Stimulated activated CD8-positive, alpha-beta memory T cell treated with anti-CD3 and anti-CD28 coated beads, Interleukin-4, amount 100 ng/mL, for 48 hours (primary cell): ENCODE measurements at regions not wholly inside any gene's neighbourhood (a gene's known extent, or its start where the extent isn't known, plus 50 kb on each side); places are given as distances from the start of the nearest gene placed in this dataset.

Source experiments
- DNase-seq: peaks from one replicate; pipeline ENCODE4 v3.0.0-alpha.2; 2020

DNA sequence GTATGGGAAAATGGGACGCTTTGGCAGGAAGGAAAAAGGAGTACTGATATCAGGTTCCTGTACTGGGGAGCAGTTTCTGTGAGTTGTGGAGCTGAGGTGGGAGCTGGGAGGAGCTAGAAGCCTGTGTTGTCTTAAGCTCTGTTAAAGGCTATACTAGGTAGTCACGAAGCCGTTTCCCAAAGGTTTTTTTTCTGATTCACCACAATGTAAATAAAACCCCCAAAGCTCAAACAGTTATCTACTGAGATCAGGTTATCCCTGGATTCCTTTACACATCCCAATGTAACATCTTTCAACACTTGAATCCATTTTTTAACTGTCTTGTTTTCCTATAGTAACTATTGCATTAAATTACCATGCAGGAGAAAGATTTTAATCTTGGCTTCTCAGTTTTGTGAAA, 297.4 kb upstream of the SFRP2 start:
- DNase-seq = no peak

DNA sequence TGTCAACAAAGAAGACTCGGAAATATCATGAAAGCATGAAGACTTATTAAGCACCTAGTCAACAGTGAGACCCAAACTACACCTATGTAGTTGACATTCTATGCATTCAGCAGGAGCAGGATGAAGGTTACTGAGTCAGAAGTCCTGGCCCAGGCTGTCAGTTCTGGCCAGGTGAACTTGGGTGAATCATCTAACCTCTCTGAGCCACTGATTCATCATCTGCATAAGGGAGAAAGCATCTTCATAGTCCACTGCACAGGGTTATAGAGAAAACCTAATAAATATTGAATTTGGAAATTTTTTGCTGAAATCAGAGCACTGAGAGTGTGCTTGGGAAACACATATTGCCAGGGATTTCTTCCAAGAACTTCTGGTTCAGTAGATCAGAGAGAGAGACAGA, 296.0 kb upstream of the SFRP2 start:
- DNase-seq = no peak

DNA sequence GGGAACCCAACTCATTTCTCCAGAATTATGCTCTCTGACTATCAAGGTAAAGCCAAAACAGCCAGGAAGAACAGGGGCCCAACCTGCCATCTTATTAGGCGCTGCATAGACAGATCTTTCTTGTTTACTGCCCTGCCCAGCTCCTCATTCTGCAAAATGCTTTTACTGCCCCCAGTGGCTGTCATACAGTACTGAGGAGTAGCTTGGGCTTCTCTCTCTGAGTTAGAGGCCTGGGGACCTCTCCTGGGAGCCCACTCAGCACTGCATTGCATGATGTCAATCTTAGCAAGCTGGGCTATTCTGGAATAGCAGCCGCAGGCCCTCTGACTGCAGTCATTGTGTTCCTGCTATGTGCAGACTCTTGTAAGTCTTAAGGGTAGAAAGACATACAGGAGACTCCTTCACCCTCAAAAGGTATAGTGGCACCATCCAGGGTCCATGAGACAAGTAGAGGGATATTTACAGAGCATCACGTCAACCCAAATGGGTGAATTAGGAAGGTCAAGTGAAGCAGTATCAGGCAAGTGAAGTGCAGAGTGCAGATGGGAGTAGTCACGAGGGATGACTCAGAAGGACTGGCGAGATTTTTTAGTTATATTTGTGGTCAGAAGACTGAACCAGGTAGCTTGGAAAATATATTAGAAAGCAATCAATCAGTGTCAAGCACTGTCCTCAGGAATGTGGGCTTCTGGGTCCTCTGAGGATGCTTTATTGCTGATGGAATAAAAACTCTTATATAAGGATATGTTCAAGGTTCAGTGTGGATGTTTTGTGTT, 294.1 kb upstream of the SFRP2 start:
- DNase-seq = no peak

DNA sequence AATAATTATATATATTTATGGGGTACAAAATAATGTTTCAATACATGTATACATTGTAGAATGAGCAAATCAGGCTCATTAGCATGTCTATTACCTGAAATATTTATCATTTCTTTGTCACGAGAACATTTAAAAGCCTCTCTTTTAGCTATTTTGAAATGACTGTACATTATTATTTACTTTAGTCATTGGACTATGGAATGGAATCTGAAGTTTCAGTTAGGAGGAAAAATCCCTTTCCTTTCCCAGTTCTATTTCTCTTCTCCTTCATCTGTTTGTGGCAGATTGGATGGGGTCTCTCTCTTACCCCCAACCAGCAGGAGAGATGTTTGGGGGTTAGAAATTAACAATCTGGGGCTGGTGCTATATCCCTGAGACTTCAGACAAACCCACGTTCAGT, 292.5 kb upstream of the SFRP2 start:
- no peak for DNase-seq

DNA sequence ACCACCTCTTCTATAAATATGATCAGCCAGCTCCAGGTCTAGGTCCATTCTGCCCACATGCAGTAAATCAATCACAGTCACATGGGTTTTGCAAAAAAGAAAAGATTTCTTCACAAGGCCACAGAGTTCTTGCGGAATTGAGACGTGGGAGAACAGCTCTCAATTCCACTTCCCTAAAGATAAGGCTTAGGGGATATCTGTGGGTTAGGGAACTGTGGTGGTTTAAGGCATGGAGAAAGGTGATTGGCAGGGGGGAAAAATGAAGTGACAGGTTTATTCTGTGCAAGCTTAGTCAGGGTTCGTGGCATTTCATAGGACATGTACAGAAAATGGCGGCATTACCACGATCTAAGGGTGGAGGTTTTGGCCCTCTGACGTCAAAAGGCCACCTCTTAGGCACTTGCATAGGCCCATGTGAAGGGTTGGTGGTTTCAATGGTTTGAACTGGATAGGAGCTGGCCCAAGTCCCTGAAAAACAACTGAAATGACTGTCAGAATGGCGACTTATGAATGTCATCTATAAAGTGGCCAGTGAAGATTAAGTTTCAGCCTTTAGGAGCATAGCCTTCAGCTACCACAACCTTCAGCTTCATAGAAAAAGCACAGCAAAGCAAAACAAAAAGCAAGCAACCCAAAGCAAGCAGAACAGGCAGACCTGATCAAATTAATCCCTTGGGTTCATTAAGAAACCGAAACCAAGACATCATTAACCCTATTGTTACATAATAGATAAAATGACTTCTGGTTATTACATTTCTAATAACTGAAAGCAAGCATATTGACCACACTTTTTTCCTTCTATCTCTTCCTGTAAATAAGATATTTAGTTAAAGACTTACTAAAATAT, 289.8 kb upstream of the SFRP2 start:
- DNase-seq = no peak

DNA sequence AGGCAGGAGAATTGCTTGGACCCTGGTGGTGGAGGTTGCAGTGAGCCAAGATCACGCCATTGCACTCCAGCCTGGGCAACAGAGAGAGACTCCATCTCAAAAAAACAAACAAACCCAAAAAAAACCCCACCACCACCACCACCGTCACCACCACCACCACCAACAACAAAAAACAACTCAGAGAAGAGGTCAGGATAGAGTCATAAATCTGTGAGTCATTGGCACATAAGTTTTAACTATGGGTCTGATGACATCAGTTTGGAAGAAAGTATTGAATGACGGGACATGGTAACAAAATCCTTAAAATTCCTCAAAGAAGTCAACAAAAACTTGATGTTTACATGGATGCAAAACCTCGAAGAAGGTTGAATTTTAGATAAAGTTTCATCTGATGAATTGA, 288.0 kb upstream of the SFRP2 start:
- no peak for DNase-seq

DNA sequence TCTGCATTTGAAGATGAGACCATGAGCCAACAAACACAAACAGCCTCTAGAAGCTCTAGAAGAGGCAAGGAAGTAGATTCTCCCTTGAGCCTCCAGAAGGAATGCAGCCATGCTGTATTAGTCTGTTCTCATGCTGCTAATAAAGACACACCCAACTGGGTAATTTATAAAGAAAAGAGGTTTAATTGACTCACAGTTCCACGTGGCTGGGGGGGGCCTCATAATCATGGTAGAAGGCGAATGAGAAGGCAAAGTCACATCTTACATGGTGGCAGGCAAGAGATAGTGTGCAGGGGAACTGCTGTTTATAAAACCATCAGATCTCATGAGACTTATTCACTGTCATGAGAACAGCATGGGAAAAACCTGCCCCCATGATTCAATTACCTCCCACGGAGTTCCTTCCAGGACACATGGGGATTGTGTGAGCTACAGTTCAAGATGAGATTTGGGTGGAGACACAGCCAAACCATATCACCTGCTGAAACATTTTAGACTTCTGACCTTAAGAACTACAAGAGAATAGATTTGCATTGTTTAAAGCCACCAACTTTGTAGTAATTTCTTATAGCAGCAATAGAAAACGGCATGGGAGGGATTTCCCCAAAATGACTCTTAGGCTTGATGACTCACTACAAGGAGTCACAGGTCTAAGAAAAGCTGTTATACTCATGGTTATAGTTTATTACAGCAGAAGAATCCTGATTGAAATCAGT, 284.4 kb upstream of the SFRP2 start:
- peak; percentile 24 for DNase-seq

DNA sequence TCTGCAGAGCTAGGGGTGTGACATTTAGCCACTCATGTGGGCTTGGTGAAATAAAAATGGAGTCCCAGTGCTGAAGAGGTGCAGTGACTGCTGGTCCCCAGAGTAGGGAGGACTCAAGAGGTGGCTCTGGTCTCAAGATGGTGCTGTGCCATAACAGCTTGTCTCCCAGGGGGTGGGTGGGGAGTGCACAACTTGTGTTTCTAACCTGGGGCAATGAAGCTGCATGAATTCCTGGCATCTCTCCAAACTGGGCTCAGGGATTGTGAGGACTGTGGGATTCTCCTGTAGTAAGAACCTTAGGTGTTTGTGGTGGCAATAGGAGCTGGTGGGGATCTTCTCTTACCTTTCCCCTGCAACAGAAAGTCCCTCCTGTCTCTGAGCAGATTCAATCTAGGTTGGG, 278.9 kb upstream of the SFRP2 start:
- DNase-seq = no peak

DNA sequence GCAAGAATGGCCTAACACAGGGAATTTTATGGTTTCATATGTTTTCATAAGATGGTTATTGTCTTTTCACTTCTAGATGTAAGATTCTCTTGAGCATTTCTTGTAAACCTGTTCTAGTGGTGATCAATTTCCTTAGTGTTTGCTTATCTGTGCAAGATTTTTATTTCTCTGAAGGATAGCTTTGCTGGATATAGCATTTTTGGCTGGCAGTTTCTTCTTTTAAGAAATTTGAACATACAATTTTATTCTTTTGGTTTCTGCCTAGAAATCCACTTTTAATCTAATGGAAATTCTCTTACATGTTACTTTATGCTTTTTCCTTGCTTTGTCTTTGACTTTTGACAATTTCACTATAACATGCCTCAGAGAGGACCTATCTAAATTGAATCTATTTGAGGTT, 276.5 kb upstream of the SFRP2 start:
- DNase-seq = no peak

DNA sequence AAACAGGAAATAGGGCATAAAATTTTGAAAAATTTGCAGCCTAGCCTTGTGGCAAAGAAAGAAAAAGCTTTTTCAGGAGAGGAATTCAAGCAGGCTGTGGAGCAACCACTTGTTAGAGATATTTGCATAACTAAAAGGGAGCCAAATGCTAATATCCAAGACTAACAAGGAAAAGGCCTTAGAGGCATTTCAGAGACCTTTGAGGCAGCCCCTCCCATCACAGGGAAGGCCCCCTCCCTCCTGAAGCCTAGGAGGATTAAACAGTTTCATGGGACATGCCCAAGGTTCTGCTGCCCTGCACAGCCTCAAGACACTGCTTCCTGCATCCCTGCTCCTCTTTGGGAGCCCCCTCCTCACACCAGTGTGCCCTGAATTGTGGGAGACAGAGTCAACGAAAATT, 275.4 kb upstream of the SFRP2 start:
- no peak for DNase-seq

DNA sequence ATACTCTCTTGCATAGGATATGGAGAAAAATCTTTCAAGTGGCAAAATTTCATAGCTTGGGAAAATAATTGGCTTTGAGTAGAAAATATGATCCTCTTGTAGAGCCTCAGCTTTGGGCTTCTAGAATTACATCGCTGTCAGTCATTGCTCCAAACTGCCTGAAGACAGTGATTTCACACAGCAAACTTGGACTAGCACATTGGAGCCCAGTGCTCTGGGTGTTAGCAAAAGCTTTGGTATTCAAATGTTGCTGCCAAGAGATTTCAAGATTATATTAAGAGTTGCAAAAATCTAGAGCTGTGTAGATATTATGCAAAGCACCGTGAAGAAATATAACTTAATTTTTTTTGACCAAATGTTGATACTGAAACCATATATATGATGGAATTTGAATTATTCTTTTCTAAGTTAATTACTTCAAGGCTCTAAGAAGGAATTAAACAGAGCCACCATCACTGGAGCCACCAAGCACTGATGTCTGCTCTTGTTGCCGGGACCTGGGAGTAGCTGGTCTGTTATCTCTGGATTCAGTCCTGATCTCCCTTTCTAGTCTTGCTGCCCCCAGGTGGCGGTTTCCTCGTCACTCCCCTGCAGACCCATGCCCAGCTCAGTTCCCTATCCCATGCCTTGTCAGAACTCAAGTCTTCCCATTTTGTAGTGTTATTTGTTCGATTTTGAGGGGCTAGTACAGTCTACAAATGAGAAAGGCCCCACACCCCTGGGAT, 260.7 kb upstream of the SFRP2 start:
- DNase-seq = peak; percentile 25

DNA sequence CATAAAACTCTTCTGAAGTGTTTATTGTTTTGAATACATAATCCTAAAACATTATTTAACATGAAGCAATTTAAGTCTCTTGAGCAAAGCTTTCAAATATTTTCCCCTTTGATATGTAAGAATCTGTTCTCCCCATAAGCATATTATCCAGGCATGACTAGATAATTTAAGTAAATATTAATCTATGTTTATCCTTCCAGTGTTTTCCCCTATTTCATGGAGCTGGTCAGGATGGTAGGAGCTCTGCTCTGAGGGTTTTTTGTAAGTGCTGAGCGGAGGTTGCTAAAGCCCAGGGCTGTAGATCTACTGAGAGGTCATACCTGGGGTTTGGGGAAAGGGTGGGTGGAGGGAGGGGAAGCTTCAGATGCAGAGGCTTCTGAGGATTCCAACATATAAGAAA, 258.9 kb upstream of the SFRP2 start:
- DNase-seq = no peak

DNA sequence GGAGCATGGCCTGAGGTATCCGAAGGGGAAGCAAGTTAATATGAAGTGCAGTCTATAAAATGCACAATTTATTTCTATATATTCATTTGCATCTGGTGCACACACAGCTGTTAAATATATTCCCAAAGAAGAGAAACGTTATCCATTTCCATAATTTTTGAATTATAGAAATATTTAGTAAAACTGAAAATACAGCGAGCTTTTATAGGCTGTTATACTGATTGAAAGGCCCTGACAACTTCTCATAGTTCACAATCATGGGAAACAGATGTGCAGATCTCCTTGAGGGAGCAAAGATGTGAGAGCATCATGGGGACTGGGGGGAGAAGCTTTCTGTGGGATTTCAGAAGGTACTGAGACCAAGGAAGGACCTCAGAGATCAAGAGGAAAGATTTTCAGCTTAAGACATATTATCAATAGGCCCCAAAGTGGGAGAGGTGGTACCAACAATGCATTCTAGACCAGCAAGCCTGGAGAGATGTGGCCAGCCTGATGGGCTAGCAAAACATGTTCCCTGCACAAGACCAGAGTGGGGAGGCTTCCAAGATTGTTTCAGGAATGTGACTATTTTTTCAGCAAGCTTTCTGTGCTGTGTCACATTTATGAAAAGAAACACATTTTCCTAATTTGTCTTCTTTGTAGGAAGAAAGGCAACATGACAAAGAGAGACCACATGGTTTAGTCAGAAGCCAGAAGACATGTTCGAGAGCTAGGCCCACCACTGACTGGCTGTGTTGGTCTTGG, 256.0 kb upstream of the SFRP2 start:
- no peak for DNase-seq

DNA sequence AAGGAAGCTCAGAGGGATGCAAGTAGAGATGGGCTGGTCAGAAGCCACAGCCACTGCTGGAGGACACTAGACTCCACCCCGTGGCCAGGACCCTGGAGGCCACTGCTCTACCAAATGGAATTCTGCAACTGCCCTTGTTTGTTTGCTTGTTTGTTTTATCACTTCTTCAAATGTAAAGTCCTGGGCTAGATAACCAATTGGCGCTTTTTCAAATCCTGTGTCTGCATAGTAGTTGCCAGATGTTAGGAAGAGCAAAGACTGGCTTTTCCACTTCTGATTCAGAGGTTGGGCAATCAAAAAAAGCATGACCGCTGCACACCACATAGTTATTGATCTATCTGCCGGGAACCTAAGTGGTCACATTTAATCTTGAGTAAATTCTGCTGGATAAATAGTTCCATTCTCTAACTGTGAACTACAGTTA, 255.2 kb upstream of the SFRP2 start:
- no peak for DNase-seq

DNA sequence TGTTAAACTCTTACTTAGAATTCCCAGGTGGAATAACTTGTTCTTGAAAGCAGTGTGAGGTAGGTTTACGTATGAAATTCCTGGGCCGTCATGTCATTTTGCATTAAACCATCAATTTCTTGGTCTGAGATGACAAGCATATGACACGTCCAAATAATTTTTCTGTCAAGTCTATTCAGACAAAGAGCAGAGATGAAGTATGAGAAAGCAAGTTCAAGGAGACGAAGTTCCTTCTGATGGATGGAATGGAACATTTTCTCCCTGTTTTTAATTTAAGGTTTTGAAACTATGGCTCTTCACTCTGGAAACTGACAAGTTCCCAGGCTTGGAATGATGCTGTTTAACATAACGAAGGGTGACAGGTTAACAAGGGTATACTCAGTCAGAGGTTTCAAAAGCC, 252.8 kb upstream of the SFRP2 start:
- no peak for DNase-seq

DNA sequence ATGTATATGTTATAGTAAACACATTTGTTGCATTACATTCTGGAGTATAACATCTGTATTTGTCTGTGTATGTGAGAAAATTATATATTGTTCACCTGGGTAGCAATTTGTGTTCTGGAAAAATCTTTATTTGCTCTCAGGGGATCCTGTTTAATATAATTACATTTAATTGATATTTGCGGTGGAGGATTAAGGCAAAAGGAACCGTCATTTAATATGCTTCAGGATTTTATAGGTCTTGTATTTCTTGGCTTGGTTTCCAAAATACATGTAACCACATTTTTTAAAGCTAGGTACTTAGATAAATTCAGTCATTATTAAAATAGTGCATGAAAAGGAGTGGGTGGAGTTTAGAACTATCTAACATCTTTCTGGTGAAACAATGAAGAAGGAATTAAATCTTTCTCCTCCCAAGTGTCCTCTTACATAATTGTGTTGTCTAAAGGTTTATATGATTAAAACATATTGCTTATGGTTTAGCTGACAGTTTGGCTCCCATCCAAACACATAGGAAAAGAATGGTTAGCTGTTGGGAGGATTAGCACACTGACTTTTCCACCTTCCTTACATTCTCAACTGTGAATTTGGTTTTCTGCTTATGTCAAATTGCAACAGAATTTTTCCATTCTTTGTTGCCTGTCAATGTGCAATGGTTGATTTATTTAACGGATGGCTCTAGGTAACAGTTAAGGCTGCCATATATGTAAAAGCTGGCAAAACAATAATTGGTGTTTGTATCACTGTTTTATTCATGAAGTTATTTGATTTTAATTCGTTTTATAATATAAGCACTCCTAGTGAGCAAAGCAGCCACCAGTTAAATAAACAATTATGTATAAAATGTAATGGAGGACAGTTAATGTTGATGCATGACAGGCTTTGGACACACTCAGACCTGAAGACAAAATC, 250.8 kb upstream of the SFRP2 start:
- no peak for DNase-seq

DNA sequence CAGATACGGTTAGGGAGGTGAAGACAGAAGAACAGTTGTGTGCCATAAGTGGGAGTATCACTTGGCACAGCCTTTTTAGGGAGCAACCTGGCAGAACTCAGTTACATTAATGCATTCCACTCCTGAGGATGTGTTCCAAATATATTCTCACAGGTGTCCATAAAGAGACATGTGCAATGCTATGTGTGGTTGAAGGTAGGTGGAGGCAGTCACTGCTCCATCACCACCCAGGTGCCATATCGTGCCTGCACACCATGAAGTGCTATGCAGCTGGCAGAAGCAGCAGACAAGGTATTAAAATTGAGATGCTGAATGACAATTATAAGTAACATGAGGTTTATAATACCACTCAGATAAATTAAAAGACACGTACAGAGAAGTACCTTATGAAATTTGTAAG, 248.0 kb upstream of the SFRP2 start:
- no peak for DNase-seq

DNA sequence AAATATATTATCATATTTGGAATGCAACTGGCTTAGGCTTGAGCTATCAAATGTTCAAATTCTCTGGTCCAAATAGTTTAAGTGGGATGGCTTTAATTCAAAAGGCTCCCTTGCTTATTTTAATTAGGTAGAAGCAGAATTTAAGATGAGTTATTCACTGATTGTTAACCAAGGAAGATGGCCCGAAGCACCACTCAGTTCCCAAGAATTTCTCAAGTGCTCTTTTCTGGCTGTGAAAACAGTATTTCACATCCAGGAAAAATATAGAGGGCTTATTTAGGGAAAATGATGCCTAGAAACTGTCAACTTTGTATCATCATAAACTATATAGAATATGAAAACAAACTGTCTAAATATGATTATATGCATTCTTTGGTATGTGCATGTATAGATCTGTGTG, 246.5 kb upstream of the SFRP2 start:
- no peak for DNase-seq

DNA sequence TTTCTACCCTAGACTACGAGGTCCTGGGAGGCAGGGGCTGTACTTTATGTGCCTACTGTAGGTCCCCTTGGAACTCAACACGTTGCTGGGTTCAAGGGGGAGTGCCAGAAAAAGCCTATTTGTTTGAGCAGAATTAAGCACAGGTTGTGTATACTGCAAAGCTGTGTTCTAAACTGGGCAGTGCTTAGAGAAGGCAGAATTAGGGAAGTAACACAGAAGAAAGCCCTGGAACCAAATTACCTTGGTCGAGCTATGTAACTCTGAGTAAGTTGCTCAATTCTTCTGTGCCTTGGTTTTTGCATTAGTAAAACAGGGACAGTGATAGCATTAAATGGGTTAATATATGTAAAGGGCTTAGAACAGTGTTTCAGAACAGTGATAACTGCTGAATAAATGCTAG, 245.0 kb upstream of the SFRP2 start:
- no peak for DNase-seq

DNA sequence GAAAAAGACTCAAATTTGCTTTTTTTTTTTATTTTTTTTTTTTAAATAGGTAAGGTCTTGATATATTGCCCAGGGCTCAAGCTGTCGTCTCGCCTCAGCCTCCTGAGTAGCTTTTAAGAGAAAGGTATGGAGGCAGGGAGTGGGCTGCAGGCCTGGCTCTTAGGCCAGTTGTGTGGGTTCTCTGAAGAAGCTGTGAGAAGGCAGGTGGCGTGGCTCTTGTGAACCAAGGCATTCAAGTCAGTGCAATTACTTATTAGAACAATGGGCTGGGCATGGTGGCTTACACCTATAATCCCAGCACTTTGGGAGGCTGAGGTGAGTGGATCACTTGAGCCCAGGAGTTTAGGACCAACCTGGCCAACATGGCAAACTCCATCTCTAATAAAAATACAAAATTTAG, 244.0 kb upstream of the SFRP2 start:
- DNase-seq = no peak

DNA sequence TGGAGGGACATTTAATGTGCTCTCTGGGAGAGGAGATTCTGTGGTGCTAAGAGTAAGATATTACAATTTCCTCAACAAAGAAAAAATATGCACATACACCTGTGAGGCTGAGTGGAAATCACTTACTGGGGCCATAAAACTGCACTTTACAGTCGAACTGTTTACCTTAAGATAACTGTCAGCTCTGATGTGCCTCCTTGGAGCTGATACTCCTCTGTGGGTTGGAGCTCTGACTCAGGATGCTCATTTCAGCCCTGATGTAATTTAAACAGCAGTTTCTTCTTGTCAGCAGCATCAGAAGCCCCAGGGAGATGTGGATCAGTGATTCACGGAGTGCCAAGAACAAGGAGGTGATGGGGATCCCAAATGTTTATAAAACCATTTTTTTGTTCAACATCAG, 241.9 kb upstream of the SFRP2 start:
- DNase-seq = no peak
